ENCODE measurements at regions not wholly inside any gene's neighbourhood (a gene's known extent, or its start where the extent isn't known, plus 50 kb on each side); places are given as distances from the start of the nearest gene placed in this dataset.

DNA sequence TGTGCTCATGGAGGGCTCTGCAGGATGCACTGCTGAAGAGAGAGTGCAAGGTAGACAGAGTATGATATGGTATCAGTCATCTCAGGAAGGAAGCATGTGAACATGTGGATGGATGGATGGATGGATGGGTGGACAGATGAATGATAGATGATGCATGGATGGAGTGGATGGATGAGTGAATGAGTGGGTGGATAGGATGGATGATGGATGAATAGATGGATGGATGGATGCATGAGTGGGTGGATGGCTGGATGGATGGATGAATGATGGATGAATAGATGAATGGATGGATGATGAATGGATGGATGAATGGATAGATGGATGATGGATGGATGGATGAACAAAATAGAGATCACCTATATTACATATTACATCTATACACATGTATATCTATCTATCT is 341.3 kb downstream of the DRD1 start:
- H3K36me3 ChIP-seq (ENCODE audit: control insufficient read depth, insufficient read depth, low read length): no peaks in the 10 kb centered on the region
- H3K9me3 ChIP-seq (replicated peaks; ENCODE audit: control insufficient read depth, low read depth, low read length): no peaks in the 10 kb centered on the region

DNA sequence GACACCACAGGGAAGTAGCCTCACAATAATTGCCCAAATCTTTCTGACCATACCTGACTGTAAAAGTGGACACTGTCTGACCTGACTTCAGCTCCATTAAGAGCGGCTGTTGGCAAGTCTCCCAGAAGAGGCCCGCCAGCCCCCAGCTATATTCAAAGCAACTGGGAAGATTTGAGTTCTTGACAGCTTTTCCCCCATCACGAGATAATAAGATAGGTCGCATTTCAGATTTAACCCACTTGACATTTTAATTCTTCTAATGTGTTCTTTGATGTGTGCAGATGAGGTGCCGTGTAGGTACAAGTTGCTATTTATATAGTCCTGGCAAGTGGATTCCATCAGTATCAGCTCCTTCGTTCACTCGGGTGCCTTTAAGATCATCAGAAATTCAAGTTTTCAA is 345.7 kb downstream of the DRD1 start:
- WGBS (ENCODE audit: insufficient coverage): no CpG with 5 or more reads among the region's 7 CpGs

More for the DNA sequence above, 341.3 kb downstream of the DRD1 start:
- Histone ChIP-seq H3K27ac (ENCODE audit: low read length) (no peak overlapping the region), H3K4me1 (ENCODE audit: control insufficient read depth, insufficient read depth, low read length) (no peaks in the 10 kb centered on the region), H3K27me3 (ENCODE audit: control insufficient read depth, insufficient read depth, low read length) (no peaks in the 10 kb centered on the region), H3K4me3 (ENCODE audit: low read length) (no peak overlapping the region)
- no peak for DNase-seq

DNA sequence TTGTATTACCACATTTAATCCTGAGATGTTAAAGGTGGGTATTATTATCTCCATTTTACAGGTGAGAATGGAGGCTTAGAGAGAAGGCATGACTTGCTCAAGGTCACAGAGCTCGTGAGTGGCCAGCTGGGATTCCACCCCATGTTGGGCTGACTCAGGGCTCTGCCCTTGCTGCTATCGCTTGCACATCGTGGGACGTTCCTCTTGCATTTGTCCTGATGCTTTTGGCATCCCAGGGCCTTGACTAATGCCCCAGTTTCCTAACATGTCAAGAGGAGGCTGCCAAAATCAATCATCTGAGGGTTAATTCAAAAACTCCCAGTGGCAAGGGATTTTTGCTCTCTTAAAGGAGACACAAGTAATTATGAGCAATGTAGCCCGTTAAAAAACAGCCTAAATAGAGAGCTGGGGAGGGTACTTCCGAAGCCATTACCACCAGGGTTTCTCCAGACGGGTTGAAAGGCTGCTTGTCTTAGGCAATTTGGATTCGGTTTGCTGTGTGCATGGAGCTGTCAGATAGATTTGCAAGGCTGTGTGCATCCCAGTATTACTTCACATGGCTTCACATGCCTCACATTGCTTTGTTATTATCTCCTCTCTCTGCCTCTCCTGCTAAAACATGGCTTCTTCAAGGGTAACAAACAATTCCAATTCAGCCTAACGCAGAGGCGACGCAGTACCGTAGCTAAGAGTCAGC is 347.4 kb downstream of the DRD1 start:
- no peak for DNase-seq
- H3K9me3 ChIP-seq (replicated peaks; ENCODE audit: control insufficient read depth, low read depth, low read length): no peaks in the 10 kb centered on the region
- H3K4me3 ChIP-seq (ENCODE audit: low read length): no peak overlapping the region
- no peaks in the 10 kb centered on the region for H3K4me1 ChIP-seq (ENCODE audit: control insufficient read depth, insufficient read depth, low read length)
- H3K36me3 ChIP-seq (ENCODE audit: control insufficient read depth, insufficient read depth, low read length): no peaks in the 10 kb centered on the region
- H3K27me3 ChIP-seq (ENCODE audit: control insufficient read depth, insufficient read depth, low read length): no peaks in the 10 kb centered on the region
- no peak overlapping the region for H3K27ac ChIP-seq (ENCODE audit: low read length)
- 67% methylated on average over 8 of the region's 12 CpGs for WGBS (ENCODE audit: insufficient coverage)

More for the DNA sequence above, 345.7 kb downstream of the DRD1 start:
- H3K27ac ChIP-seq (ENCODE audit: low read length): no peak overlapping the region
- no peak for DNase-seq
- no peaks in the 10 kb centered on the region for H3K27me3 ChIP-seq (ENCODE audit: control insufficient read depth, insufficient read depth, low read length)
- no peaks in the 10 kb centered on the region for H3K4me1 ChIP-seq (ENCODE audit: control insufficient read depth, insufficient read depth, low read length)
- H3K9me3 ChIP-seq (replicated peaks; ENCODE audit: control insufficient read depth, low read depth, low read length): no peaks in the 10 kb centered on the region
- no peaks in the 10 kb centered on the region for H3K36me3 ChIP-seq (ENCODE audit: control insufficient read depth, insufficient read depth, low read length)
- H3K4me3 ChIP-seq (ENCODE audit: low read length): no peak overlapping the region

GRCh38 chr5:175094461-175094860 is 349.5 kb downstream of the DRD1 start:
- no CpG with 5 or more reads among the region's 1 CpG for whole genome bisulfite sequencing (ENCODE audit: insufficient coverage)
- Histone ChIP-seq H3K4me3 (ENCODE audit: low read length) (no peak overlapping the region), H3K4me1 (ENCODE audit: control insufficient read depth, insufficient read depth, low read length) (no peaks in the 10 kb centered on the region), H3K27ac (ENCODE audit: low read length) (no peak overlapping the region), H3K9me3 (replicated peaks; ENCODE audit: control insufficient read depth, low read depth, low read length) (no peaks in the 10 kb centered on the region), H3K36me3 (ENCODE audit: control insufficient read depth, insufficient read depth, low read length) (no peaks in the 10 kb centered on the region), H3K27me3 (ENCODE audit: control insufficient read depth, insufficient read depth, low read length) (no peaks in the 10 kb centered on the region)
- no peak for DNase-seq

- 71% methylated on average over 1 of the region's 3 CpGs for WGBS (ENCODE audit: insufficient coverage)
- Histone ChIP-seq H3K27ac (ENCODE audit: low read length) (no peak overlapping the region), H3K27me3 (ENCODE audit: control insufficient read depth, insufficient read depth, low read length) (no peaks in the 10 kb centered on the region), H3K4me3 (ENCODE audit: low read length) (no peak overlapping the region), H3K36me3 (ENCODE audit: control insufficient read depth, insufficient read depth, low read length) (no peaks in the 10 kb centered on the region), H3K9me3 (replicated peaks; ENCODE audit: control insufficient read depth, low read depth, low read length) (no peaks in the 10 kb centered on the region), H3K4me1 (ENCODE audit: control insufficient read depth, insufficient read depth, low read length) (no peaks in the 10 kb centered on the region)
- no peak for DNase-seq
Observed at GRCh38 chr5:175092691-175093090, 351.3 kb downstream of the DRD1 start.

GRCh38 chr5:175088963-175089362 is 355.0 kb downstream of the DRD1 start:
- Histone ChIP-seq H3K27me3 (ENCODE audit: control insufficient read depth, insufficient read depth, low read length) (no peaks in the 10 kb centered on the region), H3K36me3 (ENCODE audit: control insufficient read depth, insufficient read depth, low read length) (no peaks in the 10 kb centered on the region), H3K4me3 (ENCODE audit: low read length) (no peak overlapping the region), H3K4me1 (ENCODE audit: control insufficient read depth, insufficient read depth, low read length) (no peaks in the 10 kb centered on the region), H3K9me3 (replicated peaks; ENCODE audit: control insufficient read depth, low read depth, low read length) (no peaks in the 10 kb centered on the region), H3K27ac (ENCODE audit: low read length) (no peak overlapping the region)
- 74% methylated on average over 5 of the region's 6 CpGs for WGBS (ENCODE audit: insufficient coverage)
- no peak for DNase-seq

DNA sequence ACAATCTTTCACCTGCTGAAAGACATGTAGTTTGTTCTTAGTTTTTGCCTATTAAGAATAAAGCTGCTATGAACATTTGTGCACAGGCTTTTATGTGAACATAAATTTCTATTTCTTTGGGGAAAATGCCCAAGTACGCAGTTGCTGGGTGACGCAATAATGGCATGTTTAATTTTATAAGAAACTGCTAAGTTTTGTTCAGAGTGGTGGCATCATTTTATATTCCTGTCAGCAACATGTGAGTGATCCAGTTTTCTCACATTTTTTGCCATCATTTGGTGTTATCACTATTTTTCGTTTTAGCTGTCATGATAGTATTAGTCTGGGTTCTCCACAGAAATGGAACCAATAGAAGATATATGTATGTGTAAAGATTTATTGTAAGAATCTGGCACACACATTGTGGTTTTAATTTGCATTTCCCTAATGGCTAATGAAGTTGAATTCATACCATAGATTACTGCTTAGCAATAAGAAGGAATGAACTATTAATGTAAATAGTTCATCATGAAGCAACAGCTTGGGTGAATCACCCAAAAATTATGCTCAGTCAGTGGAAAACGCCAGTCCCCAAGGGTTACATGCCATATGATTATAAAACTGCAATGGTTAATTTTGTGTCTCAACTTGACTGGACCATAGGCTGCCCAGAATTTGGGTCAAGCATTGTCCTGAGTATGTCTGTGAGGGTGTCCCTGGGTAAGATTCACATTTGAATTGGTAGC is 358.6 kb downstream of the MSX2 start:
- no peaks in the 10 kb centered on the region for H3K4me1 ChIP-seq (ENCODE audit: control insufficient read depth, insufficient read depth, low read length)
- H3K9me3 ChIP-seq (replicated peaks; ENCODE audit: control insufficient read depth, low read depth, low read length): no peaks in the 10 kb centered on the region
- no peak overlapping the region for H3K27ac ChIP-seq (ENCODE audit: low read length)
- DNase-seq: no peak
- H3K4me3 ChIP-seq (ENCODE audit: low read length): no peak overlapping the region
- no peaks in the 10 kb centered on the region for H3K27me3 ChIP-seq (ENCODE audit: control insufficient read depth, insufficient read depth, low read length)
- H3K36me3 ChIP-seq (ENCODE audit: control insufficient read depth, insufficient read depth, low read length): no peaks in the 10 kb centered on the region
- 67% methylated on average over 1 of the region's 4 CpGs for WGBS (ENCODE audit: insufficient coverage)

GRCh38 chr5:175082346-175082745 is 358.0 kb downstream of the MSX2 start:
- H3K27me3 ChIP-seq (ENCODE audit: control insufficient read depth, insufficient read depth, low read length): no peaks in the 10 kb centered on the region
- H3K27ac ChIP-seq (ENCODE audit: low read length): no peak overlapping the region
- no peaks in the 10 kb centered on the region for H3K4me1 ChIP-seq (ENCODE audit: control insufficient read depth, insufficient read depth, low read length)
- no peak overlapping the region for H3K4me3 ChIP-seq (ENCODE audit: low read length)
- H3K9me3 ChIP-seq (replicated peaks; ENCODE audit: control insufficient read depth, low read depth, low read length): no peaks in the 10 kb centered on the region
- no peaks in the 10 kb centered on the region for H3K36me3 ChIP-seq (ENCODE audit: control insufficient read depth, insufficient read depth, low read length)
- DNase-seq: no peak
- WGBS (ENCODE audit: insufficient coverage): 100% methylated on average over 1 of the region's 1 CpG

DNA sequence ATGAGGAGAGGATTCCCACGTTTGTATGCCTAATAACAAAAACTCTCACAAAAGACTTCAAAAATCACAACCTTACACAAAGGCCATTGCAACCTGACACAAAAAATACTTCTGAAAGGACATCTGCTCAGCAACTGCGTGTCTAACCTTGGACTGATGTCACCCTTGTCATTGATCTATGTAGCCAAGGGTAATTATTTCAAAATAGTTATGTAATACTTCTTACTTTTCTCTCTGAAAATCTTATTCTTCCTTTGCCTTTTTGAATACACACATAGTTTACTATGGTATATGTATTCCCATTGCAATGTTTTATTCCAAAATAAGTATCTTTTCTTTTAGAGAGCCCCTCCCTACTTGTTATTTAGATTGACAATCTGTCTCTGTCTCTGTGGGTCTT is 355.3 kb downstream of the MSX2 start:
- Histone ChIP-seq H3K27ac (ENCODE audit: low read length) (no peak overlapping the region), H3K36me3 (ENCODE audit: control insufficient read depth, insufficient read depth, low read length) (no peaks in the 10 kb centered on the region), H3K27me3 (ENCODE audit: control insufficient read depth, insufficient read depth, low read length) (no peaks in the 10 kb centered on the region), H3K4me3 (ENCODE audit: low read length) (no peak overlapping the region), H3K4me1 (ENCODE audit: control insufficient read depth, insufficient read depth, low read length) (no peaks in the 10 kb centered on the region), H3K9me3 (replicated peaks; ENCODE audit: control insufficient read depth, low read depth, low read length) (no peaks in the 10 kb centered on the region)
- WGBS (ENCODE audit: insufficient coverage): no CpG with 5 or more reads among the region's 2 CpGs
- no peak for DNase-seq

GRCh38 chr5:175070283-175070682 is 345.9 kb downstream of the MSX2 start:
- no peak overlapping the region for H3K27ac ChIP-seq (ENCODE audit: low read length)
- no peaks in the 10 kb centered on the region for H3K27me3 ChIP-seq (ENCODE audit: control insufficient read depth, insufficient read depth, low read length)
- H3K4me1 ChIP-seq (ENCODE audit: control insufficient read depth, insufficient read depth, low read length): no peaks in the 10 kb centered on the region
- H3K36me3 ChIP-seq (ENCODE audit: control insufficient read depth, insufficient read depth, low read length): no peaks in the 10 kb centered on the region
- no peaks in the 10 kb centered on the region for H3K9me3 ChIP-seq (replicated peaks; ENCODE audit: control insufficient read depth, low read depth, low read length)
- DNase-seq: no peak
- H3K4me3 ChIP-seq (ENCODE audit: low read length): no peak overlapping the region

Data from muscle of leg (tissue), 3 donors.